ENCODE measurements at regions not wholly inside any gene's neighbourhood (a gene's known extent, or its start where the extent isn't known, plus 50 kb on each side); places are given as distances from the start of the nearest gene placed in this dataset.

DNA sequence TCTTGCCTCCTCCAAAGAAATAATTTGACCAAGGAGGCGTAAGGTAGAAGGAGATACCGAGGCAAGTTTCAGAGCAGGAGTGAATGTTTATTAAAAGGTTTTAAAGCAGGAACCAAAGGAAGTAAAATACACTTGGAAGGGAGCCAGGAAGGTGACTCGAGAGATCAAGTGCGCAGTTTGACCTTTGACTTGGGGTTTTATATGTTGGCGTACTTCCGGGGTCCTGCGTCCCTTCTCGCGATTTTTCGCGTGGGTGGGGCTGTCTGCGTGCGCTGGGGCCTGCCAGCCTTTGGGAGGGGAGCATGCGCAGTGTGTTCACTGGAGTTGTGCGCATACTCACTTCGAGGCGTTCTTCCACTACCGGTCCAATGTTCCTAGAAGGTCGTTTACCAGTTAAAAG lies 166.0 kb upstream of the IRX2 start:
- intact Hi-C loops (cut with DNase I) = no loop called here
- no peak overlapping the region for H3K27ac ChIP-seq
- H3K4me1 ChIP-seq = no peaks in the 10 kb centered on the region
- TF ChIP-seq, protein P1, sequence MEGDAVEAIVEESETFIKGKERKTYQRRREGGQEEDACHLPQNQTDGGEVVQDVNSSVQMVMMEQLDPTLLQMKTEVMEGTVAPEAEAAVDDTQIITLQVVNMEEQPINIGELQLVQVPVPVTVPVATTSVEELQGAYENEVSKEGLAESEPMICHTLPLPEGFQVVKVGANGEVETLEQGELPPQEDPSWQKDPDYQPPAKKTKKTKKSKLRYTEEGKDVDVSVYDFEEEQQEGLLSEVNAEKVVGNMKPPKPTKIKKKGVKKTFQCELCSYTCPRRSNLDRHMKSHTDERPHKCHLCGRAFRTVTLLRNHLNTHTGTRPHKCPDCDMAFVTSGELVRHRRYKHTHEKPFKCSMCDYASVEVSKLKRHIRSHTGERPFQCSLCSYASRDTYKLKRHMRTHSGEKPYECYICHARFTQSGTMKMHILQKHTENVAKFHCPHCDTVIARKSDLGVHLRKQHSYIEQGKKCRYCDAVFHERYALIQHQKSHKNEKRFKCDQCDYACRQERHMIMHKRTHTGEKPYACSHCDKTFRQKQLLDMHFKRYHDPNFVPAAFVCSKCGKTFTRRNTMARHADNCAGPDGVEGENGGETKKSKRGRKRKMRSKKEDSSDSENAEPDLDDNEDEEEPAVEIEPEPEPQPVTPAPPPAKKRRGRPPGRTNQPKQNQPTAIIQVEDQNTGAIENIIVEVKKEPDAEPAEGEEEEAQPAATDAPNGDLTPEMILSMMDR (IDR thresholded peaks at IDR 0.05) = no peak
- no peak for DNase-seq (ENCODE audit: low spot score in 2 of 2)
- H3K27me3 ChIP-seq = no peaks in the 10 kb centered on the region
- no peaks in the 10 kb centered on the region for H3K36me3 ChIP-seq
- H3K9me3 ChIP-seq = no peaks in the 10 kb centered on the region
- H3K4me3 ChIP-seq = no peak overlapping the region

DNA sequence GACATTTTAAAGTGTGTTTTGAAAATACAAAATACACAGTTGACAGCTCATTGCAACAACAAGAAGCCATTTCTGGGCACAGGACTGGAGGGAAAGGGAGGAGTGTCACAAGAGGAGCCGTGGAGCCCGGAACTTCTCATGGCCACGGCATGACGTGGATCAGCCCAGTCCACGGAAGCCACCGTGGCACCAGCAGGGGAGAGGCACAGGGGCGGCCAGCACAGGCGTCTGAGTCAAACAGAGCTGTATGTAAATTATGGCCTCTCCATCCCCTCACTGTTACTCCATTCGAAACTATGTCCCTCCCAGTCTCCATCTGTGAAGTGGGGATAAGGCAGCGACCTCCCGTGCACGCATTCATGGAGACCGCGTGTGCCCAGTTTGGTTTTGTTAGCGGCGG lies 165.6 kb upstream of the IRX2 start:
- TF ChIP-seq, protein P1 (IDR thresholded peaks at IDR 0.05) = no peak
- no peak for DNase-seq (ENCODE audit: low spot score in 2 of 2)
- H3K27me3 ChIP-seq = no peaks in the 10 kb centered on the region
- no peaks in the 10 kb centered on the region for H3K9me3 ChIP-seq
- intact Hi-C loops (cut with DNase I) = no loop called here
- no peak overlapping the region for H3K4me3 ChIP-seq
- H3K36me3 ChIP-seq = no peaks in the 10 kb centered on the region
- no peak overlapping the region for H3K27ac ChIP-seq
- H3K4me1 ChIP-seq = no peaks in the 10 kb centered on the region

DNA sequence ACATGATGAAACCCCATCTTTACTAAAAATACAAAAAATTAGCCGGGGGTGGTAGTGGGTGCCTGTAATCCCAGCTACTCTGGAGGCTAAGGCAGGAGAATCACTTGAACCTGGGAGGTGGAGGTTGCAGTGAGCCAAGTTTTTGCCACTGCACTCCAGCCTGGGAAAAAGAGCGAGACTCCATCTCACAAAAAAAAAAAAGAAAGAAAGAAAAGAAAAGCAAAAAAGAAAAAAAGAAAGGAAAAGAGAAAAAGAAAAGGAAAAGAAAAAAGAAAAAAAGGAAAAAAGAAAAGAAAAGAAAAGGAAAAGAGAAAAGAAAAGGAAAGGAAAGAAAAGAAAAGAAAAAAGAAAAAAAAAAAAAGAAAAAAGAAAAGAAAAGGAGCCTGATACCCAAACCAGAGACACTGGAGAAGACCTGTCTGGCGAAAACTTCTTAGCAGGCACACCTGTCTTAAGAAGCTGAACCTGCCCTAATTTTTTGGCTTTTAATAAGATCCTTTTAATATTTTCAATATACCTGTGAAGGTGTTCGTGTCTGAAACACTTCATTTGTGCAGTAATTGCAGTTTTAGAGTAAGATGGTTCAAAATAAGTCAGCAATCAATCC lies 164.7 kb upstream of the IRX2 start:
- Histone ChIP-seq H3K4me1 (no peaks in the 10 kb centered on the region), H3K36me3 (no peaks in the 10 kb centered on the region), H3K27me3 (no peaks in the 10 kb centered on the region), H3K9me3 (no peaks in the 10 kb centered on the region), H3K27ac (no peak overlapping the region), H3K4me3 (no peak overlapping the region)
- TF ChIP-seq, protein P1 (IDR thresholded peaks at IDR 0.05) = no peak
- no peak for DNase-seq (ENCODE audit: low spot score in 2 of 2)
- intact Hi-C loops (cut with DNase I) = no loop called here

DNA sequence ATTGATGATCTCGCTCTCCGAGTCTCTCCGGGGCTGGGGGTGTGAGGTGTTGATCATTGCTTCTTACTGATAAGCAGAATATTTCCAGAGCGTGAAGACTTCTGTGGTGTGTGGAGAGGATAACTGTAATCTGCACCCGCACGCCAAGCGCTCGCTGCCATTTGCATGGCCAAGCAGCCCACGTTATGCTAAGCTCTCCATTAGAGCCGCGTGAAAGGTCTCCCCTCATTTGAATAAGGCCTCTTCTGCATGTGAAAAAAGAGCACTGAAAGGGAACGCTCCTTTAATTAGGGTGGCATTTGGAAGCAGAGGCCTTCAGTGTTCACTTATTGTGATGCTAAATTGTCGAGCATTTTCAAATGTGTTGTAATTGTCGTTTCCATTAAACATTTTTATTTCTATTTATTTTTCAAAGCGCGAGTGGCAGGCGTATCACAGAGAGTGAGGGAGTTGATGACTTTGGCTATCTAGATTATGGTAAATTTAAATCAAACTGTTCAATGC lies 163.6 kb upstream of the IRX2 start:
- H3K36me3 ChIP-seq = no peaks in the 10 kb centered on the region
- no peak overlapping the region for H3K27ac ChIP-seq
- no peak overlapping the region for H3K4me3 ChIP-seq
- no peaks in the 10 kb centered on the region for H3K27me3 ChIP-seq
- TF ChIP-seq, protein P1 (IDR thresholded peaks at IDR 0.05) = no peak
- no peaks in the 10 kb centered on the region for H3K9me3 ChIP-seq
- intact Hi-C loops (cut with DNase I) = no loop called here
- DNase-seq (ENCODE audit: low spot score in 2 of 2) = no peak
- no peaks in the 10 kb centered on the region for H3K4me1 ChIP-seq

DNA sequence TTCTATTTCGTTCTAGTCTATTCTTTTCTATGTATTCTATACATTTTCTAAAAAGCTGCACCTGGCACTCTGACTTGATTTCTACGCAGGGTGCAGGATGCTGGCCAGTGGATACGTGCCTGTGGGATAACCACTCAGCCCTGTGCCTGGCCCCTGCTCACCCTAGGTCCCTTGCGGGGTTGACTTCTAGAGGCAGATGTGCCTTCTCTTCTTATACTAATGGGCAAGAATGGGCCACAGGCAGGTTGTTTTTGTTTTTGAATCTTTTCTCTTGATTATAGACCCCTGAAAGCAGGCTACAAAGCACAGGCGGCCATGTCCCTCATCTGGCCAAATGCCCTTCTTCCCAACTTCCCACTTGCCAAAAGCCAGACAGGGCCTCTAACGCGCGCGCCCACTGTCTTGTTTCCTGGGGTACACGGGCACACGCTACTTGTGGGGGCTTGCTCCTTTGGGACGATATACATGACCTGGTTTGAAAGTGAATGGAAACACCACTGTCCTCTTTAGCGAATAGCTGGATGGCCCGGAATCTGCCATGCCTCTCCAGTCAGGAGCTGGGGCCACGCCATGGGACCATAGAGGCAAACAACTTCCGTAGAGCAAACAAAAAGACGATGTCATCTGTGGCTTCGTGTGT lies 162.7 kb upstream of the IRX2 start:
- H3K9me3 ChIP-seq = no peaks in the 10 kb centered on the region
- intact Hi-C loops (cut with DNase I) = no loop called here
- no peaks in the 10 kb centered on the region for H3K27me3 ChIP-seq
- H3K4me1 ChIP-seq = no peaks in the 10 kb centered on the region
- H3K27ac ChIP-seq = no peak overlapping the region
- TF ChIP-seq, protein P1 (IDR thresholded peaks at IDR 0.05) = no peak
- DNase-seq (ENCODE audit: low spot score in 2 of 2) = no peak
- H3K36me3 ChIP-seq = no peaks in the 10 kb centered on the region
- H3K4me3 ChIP-seq = no peak overlapping the region

All from ascending aorta (tissue), 2 donors.